Posterior cingulate gyrus (tissue), 11 donors: ENCODE measurements at regions not wholly inside any gene's neighbourhood (a gene's known extent, or its start where the extent isn't known, plus 50 kb on each side); places are given as distances from the start of the nearest gene placed in this dataset.

Experiments
- DNase-seq, 10 donors: peaks; one replicate each; pipeline versions ENCODE4 v3.0.0 to v3.0.0-alpha.2; 2020 to 2021; ENCODE audit warnings: mixed read lengths in 3 of 10
- intact Hi-C: fragments of 100-400 bp; cut with DNase I; formaldehyde crosslinking; loops from one replicate; pipeline ENCODE4 v1.15.1; 2023

DNA sequence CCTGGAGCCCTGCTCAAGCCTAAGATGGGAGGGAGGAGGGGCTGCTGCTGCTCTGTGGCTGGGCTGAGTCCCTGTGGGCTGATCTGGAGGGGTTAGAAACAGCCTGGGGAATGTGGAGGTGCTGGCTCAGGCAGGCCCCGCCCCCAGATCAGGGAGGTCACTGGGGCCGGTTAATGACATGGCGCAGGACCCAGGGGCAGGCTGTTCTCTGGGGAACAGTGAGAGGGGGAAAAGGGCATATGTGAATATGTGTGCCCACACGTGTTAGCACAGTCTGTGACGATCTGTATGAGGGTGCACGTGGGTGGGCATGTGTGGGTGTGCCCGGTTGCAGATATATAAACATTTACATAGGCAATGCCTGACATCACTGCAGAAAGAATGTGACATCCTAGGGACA is 143.5 kb downstream of the MIAT start:
- DNase-seq: no peak

DNA sequence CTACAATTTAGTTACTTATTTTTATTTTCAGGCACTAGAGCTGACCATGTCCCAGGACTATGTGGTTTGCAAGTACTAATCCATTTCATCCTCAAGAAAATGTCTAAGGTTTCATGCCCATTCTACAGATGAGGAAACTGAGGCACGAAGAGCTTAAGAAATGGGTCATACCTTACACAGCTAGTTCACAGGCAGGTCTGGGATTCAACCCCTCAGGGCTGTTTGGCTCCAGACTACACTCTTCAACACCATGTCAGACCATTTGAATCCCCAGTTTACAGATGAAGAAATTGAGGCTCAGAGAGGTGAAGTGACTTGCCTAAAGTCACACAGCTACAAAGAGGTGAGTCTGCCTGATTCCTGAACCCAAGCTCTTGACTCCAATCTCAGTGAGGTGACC is 144.1 kb downstream of the MIAT start:
- intact Hi-C loops: no loop called here
- no peak for DNase-seq

More for the DNA sequence above, 143.5 kb downstream of the MIAT start:
- intact Hi-C loops: no loop called here

DNA sequence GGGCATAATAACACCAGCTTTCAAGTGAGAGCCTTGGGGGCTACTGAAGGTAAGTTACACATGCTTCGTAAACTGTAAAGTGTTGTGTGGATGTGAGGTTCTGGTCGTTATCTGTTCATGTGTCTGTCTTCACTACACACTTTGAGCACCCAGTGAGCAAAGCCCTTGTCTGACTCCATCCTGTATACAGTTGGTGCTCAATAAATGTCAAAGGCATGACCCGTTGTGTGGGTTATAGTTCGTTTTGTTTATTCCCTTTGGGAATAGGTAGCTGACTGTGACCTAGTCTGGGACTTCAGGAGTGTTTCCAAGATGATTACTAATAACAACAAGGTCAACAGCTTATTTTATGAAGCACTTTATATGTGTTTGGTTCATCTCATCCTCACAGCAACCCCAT is 146.9 kb downstream of the MIAT start:
- no peak for DNase-seq
- intact Hi-C loops: no loop called here

DNA sequence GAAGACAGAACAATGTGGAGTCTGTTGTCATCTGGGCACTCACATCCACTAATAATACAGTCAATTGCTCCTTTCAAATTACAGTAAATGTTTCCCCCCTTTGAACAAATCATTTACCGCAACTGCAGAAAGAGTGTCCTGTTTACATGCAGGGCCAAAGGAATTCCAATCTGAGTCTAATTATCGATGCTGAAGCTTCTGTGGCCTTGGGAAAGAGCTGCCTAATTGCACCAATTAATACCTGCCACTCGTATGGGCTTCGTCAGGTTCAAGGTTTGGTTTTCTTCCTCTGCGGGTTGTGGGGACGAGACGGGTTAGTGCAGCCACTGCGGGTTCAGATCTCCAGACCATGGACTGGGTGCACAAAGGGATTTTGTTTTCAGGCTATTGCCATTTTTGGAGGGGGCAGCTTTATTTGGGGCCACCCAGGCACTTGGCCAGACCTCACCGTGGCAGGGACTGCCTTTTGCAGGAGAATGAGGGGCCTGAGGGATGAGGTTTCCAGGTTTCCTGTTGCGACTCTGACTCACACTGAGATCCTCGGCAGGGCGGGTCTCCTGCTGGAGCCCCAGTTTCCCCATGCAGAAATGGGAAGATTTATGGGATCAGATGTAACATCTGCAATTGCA is 147.6 kb downstream of the MIAT start:
- intact Hi-C loops: no loop called here
- no peak for DNase-seq

DNA sequence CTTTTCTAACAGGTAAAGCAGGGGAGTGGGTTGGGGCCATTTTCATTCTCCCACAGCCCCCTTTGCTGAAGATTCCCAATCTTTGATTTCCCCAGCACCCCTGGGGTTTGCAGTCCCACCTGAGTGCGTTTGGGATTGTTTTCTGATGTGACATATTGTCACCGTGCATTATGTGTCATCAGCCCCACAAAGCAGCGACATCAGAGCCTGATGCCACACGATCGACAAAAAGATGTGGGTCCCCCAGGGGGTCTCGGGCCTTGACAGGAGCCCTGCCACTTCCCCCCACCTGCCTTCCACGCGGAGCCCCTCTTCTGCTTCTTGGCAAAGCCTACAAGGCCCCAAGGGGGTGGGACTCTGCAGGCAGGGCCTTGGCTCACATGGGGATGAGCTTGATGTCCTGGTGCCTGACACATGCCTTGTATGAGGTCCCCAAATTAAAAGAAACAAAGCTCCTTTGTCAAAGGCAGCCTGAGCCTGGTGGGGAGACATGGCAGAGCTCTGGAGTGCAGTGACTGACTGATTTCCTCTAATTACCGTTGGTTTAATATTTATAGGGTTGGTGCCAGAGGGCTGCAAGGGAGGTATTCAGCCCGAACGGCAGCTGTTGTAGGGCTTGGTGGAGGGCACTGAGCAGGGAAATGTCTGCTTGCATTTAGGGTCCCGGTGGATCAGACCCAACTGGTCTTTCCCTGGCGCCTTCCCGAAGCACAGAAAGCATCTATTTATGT is 149.2 kb downstream of the MIAT start:
- no peak for DNase-seq
- intact Hi-C loops: no loop called here

DNA sequence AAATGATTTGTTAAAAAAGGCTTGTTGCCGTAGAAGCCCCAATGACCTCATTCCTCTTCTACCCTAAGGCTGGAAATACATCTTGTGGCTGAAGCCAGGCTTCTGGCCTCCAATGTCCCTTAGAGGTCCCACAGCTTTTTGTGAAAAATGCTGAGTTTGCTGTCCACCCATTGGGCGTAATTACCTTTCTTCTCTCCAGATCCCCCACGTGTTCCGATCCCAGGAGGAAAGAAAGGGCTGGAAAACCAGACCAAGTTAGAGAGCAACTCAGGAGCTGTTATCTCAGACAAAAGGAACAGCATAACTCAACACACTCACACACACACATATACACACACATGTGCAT is 154.2 kb downstream of the MIAT start:
- DNase-seq: no peak
- intact Hi-C loops: no loop called here

DNA sequence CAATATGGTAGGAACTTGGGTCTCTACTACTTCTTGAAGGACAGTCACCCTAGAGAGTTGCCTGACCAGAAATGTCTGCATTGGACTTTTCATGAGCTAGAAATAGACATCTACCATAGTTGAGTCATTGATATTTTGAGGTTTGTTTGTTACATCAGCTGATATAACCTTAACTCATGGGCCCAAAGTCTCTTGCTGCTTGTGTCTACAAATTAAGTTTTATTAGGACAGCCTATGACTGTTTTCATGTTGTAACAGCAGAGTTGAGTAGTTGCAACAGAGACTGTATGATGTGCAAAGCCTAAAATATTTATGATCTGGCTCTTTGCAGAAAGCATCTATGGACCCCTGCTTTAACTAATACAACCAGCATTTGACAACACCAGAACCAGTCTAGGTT is 155.3 kb downstream of the MIAT start:
- no peak for DNase-seq
- intact Hi-C loops: no loop called here

DNA sequence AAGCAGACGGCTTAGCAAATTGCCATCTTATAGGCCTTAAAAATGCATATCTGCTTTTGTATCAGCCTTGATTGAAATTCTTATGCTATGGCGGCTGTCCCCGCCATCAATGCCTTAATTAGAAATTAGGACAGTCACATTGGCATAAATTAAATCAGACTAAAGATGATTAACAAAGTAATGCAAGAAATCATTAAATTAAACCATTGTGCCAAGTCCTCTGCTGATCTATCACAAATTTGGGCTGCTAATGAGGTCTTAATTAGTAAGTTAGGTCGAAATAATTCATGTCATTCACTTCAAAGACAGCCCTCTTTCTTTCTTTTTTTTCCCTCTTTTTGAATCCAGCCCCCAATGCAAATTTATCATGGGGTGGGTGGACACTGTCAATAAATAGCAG is 159.3 kb downstream of the MIAT start:
- DNase-seq: peak in 1 of 10 donors; percentile 36
- intact Hi-C loops: no loop called here

DNA sequence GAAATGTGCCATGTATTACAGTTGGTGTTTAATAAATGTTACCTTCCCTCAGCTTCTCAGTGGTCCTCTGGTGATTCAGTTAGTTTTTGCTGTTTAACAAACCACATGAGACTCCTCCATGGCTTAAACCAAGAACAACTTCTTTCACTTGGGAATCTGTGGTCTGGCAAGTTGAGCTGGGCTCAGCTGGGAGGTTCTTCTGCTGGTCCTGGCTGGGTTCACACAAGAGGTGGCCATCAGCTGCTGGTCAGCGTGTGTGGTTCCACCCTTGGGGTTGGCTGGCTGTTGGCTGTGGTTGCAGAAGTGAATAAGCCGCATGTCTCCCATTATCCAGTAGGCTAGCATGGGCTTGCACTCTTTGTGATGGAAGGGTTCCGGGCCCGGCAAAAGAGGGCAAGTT is 160.5 kb downstream of the MIAT start:
- intact Hi-C loops: no loop called here
- DNase-seq: no peak

DNA sequence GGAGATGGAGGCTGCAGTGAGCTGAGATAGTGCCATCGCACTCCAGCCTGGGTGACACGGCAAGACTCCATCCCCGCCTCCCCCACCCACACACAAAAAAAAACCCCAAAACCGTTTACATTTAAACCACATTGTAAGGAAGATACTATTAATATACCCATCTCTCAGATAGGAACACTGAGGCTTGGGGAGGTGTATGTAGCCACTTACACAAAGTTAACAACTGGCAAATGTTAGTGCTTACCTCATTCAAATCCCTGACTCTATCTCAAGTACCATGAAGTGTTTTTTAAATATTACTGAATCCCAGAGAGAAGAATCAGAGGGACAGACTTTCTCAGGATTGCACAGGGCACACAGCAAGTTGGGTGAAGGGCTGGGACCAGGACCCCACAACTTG is 164.5 kb downstream of the MIAT start:
- intact Hi-C loops: no loop called here
- DNase-seq: no peak

DNA sequence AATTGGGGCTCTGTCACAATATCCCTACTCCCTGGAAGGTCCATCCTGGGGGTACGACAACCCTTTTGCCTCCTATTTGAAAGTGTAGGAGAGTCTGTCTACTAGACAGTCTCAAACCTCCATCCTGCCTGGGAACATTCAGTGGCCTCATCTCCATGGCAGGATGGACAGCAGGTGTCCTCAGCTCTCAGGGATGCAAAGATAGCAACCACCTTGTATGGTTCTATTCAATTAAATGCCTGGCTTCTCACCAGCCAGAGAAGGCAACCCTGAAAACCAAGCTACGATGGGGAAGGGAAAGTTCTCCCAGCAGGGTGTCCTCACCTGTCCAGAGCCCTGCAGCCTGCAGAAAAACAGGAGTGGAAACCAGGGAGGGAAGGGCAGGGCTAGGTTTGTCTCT is 164.9 kb downstream of the MIAT start:
- intact Hi-C loops: no loop called here

DNA sequence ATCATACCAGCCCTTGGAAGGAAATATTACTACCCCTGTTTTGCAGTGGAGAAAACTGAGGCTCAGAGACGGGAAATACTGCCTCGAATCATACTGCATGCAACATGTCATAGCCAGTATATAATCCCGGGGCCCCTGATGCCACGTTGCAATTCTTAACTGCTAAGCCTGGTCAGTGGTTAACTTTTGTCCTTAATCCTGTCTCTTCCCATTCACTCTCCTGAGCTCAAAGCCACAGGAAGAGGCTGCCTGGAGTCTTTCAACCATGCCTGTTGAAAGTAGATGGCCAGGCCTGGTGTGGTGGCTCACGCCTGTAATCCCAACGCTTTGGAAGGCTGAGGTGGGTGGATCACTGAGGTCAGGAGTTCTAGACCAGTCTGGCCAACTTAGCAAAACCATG is 166.6 kb downstream of the MIAT start:
- intact Hi-C loops: no loop called here
- no peak for DNase-seq

More for the DNA sequence above, 164.9 kb downstream of the MIAT start:
- no peak for DNase-seq

DNA sequence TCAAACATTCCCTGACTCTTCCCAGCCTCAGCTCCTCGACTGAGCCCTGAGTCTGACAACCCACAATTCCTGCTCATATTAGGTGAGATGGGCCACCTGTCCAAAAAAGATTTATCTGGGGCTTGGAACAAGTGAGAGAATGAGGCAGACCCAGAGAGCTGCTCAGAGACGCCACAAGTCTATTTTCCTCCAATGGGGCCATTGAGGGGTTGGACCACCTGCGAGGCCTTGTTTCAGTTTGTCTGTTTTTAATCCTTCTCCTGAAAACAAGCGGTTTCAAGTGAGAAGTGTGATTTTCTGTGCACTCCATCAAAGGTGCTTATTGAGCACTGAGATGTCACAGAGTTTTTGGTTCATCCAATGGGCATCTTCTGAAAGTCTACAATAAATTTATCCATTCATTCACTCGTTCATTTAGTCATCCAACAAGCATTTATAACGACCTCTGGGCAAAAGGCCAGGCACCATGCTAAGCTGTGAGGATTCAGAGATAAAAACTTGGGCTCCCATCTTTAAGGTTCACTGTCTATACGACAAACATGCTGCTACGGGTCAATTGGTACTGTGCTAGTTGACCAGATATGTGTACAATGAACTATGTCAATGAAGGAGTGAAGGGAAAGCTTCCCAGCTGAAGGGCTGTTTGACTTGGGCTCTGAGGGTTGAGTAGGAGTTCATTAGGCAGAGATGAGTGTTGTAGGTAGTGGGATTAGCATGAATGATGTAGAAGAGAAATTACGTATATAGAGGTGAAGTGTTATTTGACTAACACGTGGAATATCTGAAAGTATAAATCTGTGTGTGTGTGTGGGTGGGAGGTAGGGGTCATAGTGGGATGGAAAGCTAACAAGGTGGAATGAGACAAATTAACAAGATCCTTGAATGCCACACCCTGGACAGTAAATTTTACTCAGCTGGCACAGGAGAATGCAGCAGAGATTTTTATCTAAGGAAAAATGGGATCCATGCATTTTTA is 168.9 kb downstream of the MIAT start:
- intact Hi-C loops: no loop called here

DNA sequence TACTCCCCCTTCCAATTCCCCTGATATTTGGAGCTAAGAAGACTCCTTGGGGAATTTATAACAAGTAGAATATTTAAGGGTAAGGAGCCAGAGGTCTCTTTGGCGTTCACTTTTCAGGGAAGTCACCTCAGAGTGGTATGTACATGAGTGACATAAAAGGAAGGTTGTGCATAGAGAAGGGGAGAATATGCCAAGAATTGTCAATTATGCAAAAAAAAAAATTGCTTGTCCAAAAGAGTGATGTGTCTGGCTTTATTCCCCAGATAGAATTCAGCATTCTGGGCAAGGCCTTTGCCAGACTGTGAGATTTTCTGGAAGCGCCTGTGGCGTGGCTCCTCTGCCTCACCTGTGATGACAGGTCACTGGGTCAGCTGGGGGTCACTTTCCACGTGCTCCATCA is 170.2 kb downstream of the MIAT start:
- intact Hi-C loops: no loop called here
- DNase-seq: no peak

More for the DNA sequence above, 168.9 kb downstream of the MIAT start:
- DNase-seq: no peak

DNA sequence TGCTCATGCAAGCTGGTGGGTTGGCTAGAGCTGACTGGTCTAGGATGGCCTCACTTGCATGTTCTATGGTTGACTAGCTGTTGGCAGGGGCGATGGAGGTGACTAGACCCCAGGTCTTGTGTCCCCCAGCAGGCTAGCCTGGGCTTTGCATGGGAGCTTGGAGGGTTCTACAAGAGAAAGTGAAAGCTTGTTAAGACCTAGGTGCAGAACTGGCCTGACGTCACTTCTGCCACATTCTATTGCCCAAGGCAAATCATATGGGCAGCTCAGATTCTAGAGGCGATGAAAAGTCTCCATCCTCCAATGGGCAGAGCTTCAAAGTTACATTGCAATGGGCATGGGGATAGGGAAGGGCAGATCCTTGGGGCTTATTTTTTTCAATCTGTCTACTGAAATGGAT is 170.9 kb downstream of the MIAT start:
- DNase-seq: no peak
- intact Hi-C loops: no loop called here

DNA sequence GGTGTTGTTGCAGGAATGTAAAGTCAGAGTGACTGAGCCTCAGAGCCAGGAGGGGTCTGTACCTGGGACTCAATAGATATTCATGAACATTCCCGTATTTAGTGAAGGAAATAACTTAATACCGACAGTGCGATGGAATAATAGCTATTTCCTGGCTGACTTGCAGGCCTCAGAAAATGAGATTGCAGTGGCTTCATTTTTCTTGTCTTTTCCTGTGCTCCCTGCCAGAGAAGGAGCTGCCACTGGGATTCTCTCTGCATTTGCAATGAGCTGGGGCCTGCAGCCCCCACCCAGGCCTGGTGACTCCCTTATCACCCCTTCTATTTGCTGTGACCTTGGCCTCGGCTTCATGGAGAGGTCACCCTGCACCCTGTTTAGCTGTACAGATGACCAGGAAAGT is 173.4 kb downstream of the MIAT start:
- DNase-seq: no peak
- intact Hi-C loops: no loop called here

DNA sequence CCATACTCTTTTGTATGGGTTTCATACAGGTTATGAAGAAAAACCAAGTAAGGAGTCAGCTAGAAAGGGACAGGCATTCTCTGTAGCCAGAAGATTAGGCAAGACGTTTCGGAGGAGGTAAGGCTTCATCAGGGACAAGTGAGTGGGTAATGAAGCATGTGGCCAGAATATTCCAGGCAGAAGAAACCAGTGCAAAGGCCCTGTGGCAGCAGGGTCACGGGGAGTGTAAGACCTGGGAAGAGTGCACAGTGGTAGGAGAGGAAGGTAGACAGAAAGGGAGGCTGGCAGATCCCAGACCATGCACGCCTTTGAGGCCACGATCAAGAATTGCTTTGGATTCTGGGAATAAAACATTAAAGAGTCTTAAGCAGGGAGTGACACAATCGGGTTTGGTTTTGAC is 177.6 kb downstream of the MIAT start:
- no peak for DNase-seq
- intact Hi-C loops: no loop called here

DNA sequence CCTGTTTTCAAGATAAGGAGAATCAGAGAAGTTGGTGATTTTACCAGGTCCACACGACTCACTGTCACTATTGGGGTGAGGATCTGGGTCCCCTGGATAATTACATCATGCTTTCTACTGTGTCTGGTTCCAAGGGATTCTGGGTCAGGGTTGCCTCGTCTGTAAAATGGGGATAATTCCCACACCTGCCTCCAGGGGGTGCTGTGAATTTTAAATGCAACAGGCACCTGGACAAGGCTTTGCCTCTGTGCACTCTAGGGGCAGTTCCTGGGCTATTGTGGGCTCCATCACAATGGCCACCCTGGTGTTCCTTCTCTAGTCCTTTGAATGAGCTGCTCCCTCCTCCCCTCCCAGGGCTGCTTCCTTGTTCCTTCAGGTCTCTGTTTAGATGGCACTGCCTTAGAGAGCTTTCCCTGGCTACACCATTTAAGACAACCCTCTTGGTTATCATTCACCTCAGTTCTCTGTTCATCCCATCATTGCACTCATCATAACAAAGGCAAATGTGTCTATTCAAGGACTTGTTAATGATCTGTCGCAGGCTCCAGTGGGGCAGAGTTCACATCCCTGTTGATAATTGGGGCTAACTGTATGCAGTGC is 178.6 kb downstream of the MIAT start:
- DNase-seq: peak in 2 of 10 donors; percentile 14 to 33
- intact Hi-C loops: no loop called here

DNA sequence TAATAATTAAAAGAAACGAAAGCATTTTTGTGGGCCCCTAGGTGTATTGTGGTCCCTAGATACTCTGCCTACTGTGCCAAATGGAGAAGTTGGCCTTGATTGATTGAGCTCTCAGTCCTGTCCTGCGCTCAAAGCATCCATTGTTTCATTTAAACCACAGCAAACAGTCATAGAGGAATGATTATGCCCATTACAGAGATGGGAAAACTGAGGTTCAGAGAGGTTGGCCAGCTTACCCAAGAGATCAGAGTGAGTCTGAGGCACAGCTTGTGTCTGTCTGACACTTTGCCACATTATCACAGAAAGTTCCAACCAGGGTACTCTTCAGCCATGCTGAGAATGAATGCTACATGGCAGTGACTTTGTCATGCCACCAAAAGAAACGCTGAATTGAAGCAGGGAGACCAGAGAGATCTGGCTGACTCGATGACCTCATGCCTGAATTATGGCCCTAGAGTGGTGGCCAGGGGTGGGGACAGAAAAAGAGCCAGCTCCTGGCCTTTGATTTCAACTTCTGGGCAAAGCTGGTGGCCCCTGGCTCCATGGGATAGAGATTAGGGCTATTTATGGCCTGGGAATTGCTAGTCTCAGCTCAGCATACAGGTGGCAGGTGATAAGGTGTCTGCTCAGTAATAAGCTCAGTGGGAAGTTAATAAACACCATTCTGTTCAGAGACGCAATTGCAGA is 180.5 kb downstream of the MIAT start:
- intact Hi-C loops: no loop called here
- DNase-seq: no peak

DNA sequence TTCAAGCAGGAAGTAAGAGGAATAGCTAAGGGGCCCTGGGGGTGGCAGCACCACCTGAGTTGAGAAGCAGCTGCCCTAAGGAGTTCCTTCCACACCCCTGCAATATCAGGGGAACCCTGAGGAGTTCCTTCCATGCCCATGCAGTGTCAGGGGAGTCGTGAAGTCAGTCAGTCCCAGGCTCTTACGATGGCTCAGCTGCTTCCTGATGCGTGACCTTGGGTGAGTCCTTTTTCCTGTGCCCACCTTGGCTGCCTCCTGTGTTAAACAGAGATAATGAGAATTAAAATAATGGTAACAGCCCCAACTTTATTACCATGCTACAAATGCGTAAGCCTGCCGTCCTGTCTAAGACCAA is 181.1 kb downstream of the MIAT start:
- intact Hi-C loops: no loop called here
- no peak for DNase-seq

DNA sequence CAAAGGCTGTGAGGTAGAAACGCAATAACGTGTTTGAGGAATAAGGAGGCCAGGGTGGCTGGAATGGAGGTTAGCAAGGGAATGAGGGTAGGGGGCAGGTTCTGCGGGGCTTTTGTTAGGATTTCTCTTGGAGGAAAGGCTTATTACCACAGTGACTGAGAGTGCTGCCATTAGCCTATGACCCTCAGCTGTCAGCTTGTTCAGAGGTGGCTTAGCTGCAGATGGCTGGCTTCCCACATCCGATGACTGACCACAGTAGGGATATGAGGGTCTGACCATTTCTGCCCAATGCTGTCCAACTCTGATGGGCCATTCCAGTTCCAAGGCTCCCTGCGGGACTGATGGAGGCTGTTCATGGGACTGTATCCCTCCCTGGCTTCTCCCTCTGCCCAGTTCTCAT is 181.8 kb downstream of the MIAT start:
- no peak for DNase-seq
- intact Hi-C loops: no loop called here
